MCF 10A (cell line): ENCODE measurements at regions not wholly inside any gene's neighbourhood (a gene's known extent, or its start where the extent isn't known, plus 50 kb on each side); places are given as distances from the start of the nearest gene placed in this dataset.

Source experiments
- BruUV-seq: library from RNA; stranded (reverse); fragments of 400-500 nt; replicated peaks from 2 replicates; lab custom pipeline; 2021; lab: Mats Ljungman, UMichigan
- CTCF ChIA-PET: fragments of 300-600 bp; sonication (Branson Sonifier 250); formaldehyde crosslinking; extraction: SDS; loops from one replicate; lab custom pipeline; 2021; ENCODE audit warnings: antibody characterized with exemption, inconsistent platforms; lab: Yijun Ruan, JAX
- POLR2A ChIA-PET: fragments of 300-600, 350-650 bp; sonication (Branson Sonifier 250); formaldehyde crosslinking; extraction: SDS; loops from one replicate; lab custom pipeline; 2020; ENCODE audit warnings: antibody characterized with exemption, inconsistent platforms; lab: Yijun Ruan, JAX
- DNase-seq: peaks from one replicate; pipeline ENCODE4 v3.0.0-alpha.2; 2018; ENCODE audit not compliant: unreplicated experiment
- H3K27ac Mint-ChIP-seq: one replicate; pipeline ENCODE4 v1.8.0; 2022; ENCODE audit warnings: mild to moderate bottlenecking, low read depth, mixed read lengths; ENCODE audit not compliant: unreplicated experiment
- H3K27me3 Mint-ChIP-seq: one replicate; pipeline ENCODE4 v1.8.0; 2022; ENCODE audit warnings: mixed read lengths; ENCODE audit not compliant: insufficient read depth, unreplicated experiment
- H3K36me3 Mint-ChIP-seq: one replicate; pipeline ENCODE4 v1.8.0; 2022; ENCODE audit warnings: mild to moderate bottlenecking, moderate library complexity, mixed read lengths; ENCODE audit not compliant: insufficient read depth, unreplicated experiment
- H3K4me1 Mint-ChIP-seq: one replicate; pipeline ENCODE4 v1.8.0; 2022; ENCODE audit warnings: mixed read lengths; ENCODE audit not compliant: insufficient read depth, unreplicated experiment
- H3K4me3 Mint-ChIP-seq: one replicate; pipeline ENCODE4 v1.8.0; 2022; ENCODE audit warnings: mild to moderate bottlenecking, moderate library complexity, mixed read lengths; ENCODE audit not compliant: unreplicated experiment
- H3K9me3 Mint-ChIP-seq: one replicate; pipeline ENCODE4 v1.8.0; 2022; ENCODE audit warnings: mixed read lengths; ENCODE audit not compliant: unreplicated experiment
- CTCF ChIP-seq: fragments of 200-600 bp; IDR thresholded peaks from one replicate; pipeline ENCODE4 v1.8.0; 2022; ENCODE audit warnings: antibody characterized with exemption, mild to moderate bottlenecking; ENCODE audit not compliant: unreplicated experiment
- intact Hi-C: fragments of 100-400 bp; cut with micrococcal nuclease; formaldehyde crosslinking; loops from 2 replicates; pipeline ENCODE4 v1.14.1; 2022

DNA sequence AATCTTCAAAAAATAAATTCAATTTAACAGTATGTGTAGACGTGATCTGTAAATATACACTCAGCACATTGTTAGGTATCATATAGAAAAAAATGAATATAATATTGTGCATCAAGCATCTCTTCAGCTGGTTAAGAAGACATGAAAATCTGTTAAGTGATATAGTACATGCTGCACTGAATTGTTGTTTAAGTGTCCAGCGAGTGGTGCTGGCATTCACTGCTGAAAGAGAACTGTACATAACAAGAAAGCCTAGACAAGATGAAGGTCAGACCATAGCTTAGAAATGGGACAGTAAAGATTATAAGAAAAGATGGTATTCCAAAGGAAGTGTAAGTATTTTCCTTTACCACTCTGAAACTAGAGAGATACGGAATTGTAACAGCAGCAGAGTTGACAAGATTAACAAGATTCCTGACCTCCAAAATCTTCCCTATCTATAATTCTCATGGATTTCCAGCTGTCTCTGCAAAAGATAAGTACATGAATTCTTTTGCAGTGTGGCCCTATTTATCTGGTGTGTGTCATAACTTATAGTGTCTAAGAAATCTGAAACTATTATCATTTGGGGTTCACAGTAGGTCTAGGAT, 198.6 kb downstream of the FLRT2 start:
- no peak for TF ChIP-seq CTCF
- Mint-ChIP-seq H3K27me3 (no peaks in the 10 kb centered on the region), H3K27ac (no peak overlapping the region), H3K36me3 (no peaks in the 10 kb centered on the region), H3K9me3 (no peaks in the 10 kb centered on the region), H3K4me1 (peaks cover 14% of the 10 kb centered on the region), H3K4me3 (no peak overlapping the region)
- BruUV-seq: no TSS peak
- POLR2A ChIA-PET: no interaction called here
- DNase-seq: no peak
- intact Hi-C loops: no loop called here
- CTCF ChIA-PET: no interaction called here

DNA sequence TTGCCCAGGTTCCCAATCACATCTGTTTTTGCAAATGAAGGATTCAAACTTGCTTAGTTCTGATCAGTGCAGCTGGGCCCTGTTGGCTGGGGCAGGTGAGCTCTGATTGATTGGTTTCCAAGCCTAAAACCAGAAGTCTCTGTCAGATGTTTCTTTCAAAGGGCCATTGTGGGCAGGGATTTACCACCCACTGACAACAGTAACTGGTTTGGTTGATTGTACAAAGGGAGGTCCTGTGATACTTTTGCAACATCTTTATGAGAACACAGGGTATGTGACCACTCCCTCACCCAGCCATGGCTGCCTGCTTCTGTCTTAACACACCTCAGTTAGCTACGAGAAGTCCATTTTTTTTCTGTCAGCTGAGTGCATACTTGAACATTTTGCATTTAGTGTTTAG, 184.1 kb downstream of the FLRT2 start:
- intact Hi-C loops: no loop called here
- Mint-ChIP-seq H3K27ac (no peak overlapping the region), H3K36me3 (no peaks in the 10 kb centered on the region), H3K4me1 (peaks cover 6% of the 10 kb centered on the region), H3K4me3 (no peak overlapping the region), H3K9me3 (peaks cover 8% of the 10 kb centered on the region), H3K27me3 (no peaks in the 10 kb centered on the region)
- no peak for DNase-seq
- POLR2A ChIA-PET: no interaction called here
- no peak for TF ChIP-seq CTCF
- CTCF ChIA-PET: interaction anchor here (0.9 kb wide), 1 partner anchor 11 kb away, joined by 3 read pairs; no protein-coding TSS in a partner anchor
- BruUV-seq: no TSS peak

DNA sequence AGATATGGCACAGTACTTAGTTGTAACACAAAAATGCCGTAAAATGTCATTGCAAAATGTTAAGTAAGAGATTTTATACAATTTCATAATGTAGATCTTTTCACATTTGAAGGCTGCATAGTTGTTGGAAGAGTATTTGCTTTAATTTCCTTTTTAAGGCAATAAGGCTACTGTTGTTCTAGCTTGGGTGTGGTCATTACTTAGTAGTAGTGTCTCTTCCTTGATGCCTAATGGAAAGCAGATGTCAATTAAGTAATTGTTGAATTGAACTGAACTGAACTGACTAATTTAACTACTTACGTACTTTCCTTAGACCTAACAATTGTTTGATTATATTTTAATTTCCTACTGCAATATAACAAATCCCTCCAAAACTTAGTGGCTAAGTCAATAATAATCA, 181.7 kb downstream of the FLRT2 start:
- peaks cover 6% of the 10 kb centered on the region for H3K4me1 Mint-ChIP-seq
- no peak for DNase-seq
- no peak overlapping the region for H3K27ac Mint-ChIP-seq
- no peaks in the 10 kb centered on the region for H3K27me3 Mint-ChIP-seq
- TF ChIP-seq CTCF: no peak
- no peak overlapping the region for H3K4me3 Mint-ChIP-seq
- ChIA-PET POLR2A (no interaction called here), CTCF (no interaction called here)
- H3K36me3 Mint-ChIP-seq: peaks cover 7% of the 10 kb centered on the region
- no TSS peak for BruUV-seq
- intact Hi-C loops: no loop called here
- H3K9me3 Mint-ChIP-seq: no peaks in the 10 kb centered on the region
